Ascending aorta (tissue), 2 donors: ENCODE measurements at regions not wholly inside any gene's neighbourhood (a gene's known extent, or its start where the extent isn't known, plus 50 kb on each side); places are given as distances from the start of the nearest gene placed in this dataset.

ENCODE experiments used
- DNase-seq, 2 donors: peaks; one replicate each; pipeline ENCODE4 v3.0.0-alpha.2; 2019; ENCODE audit warnings: low spot score in 2 of 2
- H3K27ac ChIP-seq, 2 donors: fragments of 200-600 bp; sonication (generic); one replicate each; pipeline ENCODE4 v1.5.1; 2016 to 2017; ENCODE audit warnings: mild to moderate bottlenecking in 1 of 2
- H3K27me3 ChIP-seq: fragments of 200-600 bp; sonication (generic); one replicate; pipeline ENCODE4 v1.5.1; 2017
- H3K36me3 ChIP-seq, 2 donors: fragments of 200-600 bp; sonication (generic); one replicate each; pipeline ENCODE4 v1.5.1; 2016
- H3K4me1 ChIP-seq, 2 donors: fragments of 200-600 bp; sonication (generic); one replicate each; pipeline ENCODE4 v1.5.1; 2016 to 2017; ENCODE audit warnings: mild to moderate bottlenecking in 1 of 2
- H3K4me3 ChIP-seq, 2 donors: fragments of 200-600 bp; sonication (generic); one replicate each; pipeline ENCODE4 v1.5.1; 2016 to 2017; ENCODE audit warnings: mild to moderate bottlenecking in 1 of 2
- H3K9me3 ChIP-seq, 2 donors: fragments of 200-600 bp; sonication (generic); one replicate each; pipeline ENCODE4 v1.5.1; 2016
- intact Hi-C: fragments of 100-400 bp; cut with DNase I; formaldehyde crosslinking; loops from one replicate; pipeline ENCODE4 v1.15.1; 2023
- TF ChIP-seq, protein P1 (sequence below), 3 experiments: fragments of 200-600 bp in 2 of 3; fragments of 450-650 bp in 1 of 3; sonication (generic) in 2 of 3; IDR thresholded peaks; one replicate each; pipeline ENCODE4 v1.5.1; 2016 to 2019; ENCODE audit warnings: antibody characterized with exemption in 3 of 3, mild to moderate bottlenecking in 1 of 3, moderate library complexity in 1 of 3

GRCh38 chr18:39699340-39699964 is 2133.9 kb upstream of the CELF4 start:
- TF ChIP-seq, protein P1, sequence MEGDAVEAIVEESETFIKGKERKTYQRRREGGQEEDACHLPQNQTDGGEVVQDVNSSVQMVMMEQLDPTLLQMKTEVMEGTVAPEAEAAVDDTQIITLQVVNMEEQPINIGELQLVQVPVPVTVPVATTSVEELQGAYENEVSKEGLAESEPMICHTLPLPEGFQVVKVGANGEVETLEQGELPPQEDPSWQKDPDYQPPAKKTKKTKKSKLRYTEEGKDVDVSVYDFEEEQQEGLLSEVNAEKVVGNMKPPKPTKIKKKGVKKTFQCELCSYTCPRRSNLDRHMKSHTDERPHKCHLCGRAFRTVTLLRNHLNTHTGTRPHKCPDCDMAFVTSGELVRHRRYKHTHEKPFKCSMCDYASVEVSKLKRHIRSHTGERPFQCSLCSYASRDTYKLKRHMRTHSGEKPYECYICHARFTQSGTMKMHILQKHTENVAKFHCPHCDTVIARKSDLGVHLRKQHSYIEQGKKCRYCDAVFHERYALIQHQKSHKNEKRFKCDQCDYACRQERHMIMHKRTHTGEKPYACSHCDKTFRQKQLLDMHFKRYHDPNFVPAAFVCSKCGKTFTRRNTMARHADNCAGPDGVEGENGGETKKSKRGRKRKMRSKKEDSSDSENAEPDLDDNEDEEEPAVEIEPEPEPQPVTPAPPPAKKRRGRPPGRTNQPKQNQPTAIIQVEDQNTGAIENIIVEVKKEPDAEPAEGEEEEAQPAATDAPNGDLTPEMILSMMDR (IDR thresholded peaks at IDR 0.05), result no peak
- H3K27ac ChIP-seq, result no peak overlapping the region
- intact Hi-C loops, result no loop called here

GRCh38 chr18:39698436-39698835 is 2132.8 kb upstream of the CELF4 start:
- no peaks in the 10 kb centered on the region for H3K27me3 ChIP-seq
- no peak overlapping the region for H3K4me3 ChIP-seq
- no peaks in the 10 kb centered on the region for H3K4me1 ChIP-seq
- DNase-seq, result no peak
- TF ChIP-seq, protein P1 (IDR thresholded peaks at IDR 0.05), result no peak
- H3K36me3 ChIP-seq, result no peaks in the 10 kb centered on the region
- intact Hi-C loops, result no loop called here
- no peaks in the 10 kb centered on the region for H3K9me3 ChIP-seq
- H3K27ac ChIP-seq, result no peak overlapping the region

More at GRCh38 chr18:39699340-39699964, 2133.9 kb upstream of the CELF4 start:
- H3K9me3 ChIP-seq, result no peaks in the 10 kb centered on the region
- DNase-seq, result no peak
- H3K4me3 ChIP-seq, result no peak overlapping the region
- no peaks in the 10 kb centered on the region for H3K27me3 ChIP-seq
- H3K36me3 ChIP-seq, result no peaks in the 10 kb centered on the region
- H3K4me1 ChIP-seq, result no peaks in the 10 kb centered on the region

DNA sequence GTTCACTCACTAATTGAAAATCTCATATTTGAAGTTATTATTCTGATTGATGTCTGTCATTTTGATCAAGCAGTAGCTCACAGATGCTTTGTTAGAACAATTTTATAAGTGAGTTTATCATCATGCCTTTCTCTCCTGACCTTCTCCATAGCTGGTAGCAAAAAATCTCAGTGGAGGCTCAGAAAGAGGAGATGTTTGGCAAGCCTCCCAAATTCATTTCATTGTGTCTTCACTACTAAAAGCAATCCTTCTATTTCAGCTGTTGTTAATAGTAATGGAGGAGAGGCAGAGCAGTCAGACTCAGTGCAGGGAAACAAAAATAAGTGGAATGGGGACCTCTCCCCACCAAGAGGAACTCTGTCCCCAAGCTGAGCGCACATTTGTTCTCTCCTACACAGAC is 2127.8 kb upstream of the CELF4 start:
- Histone ChIP-seq H3K4me1 (no peaks in the 10 kb centered on the region), H3K36me3 (no peaks in the 10 kb centered on the region), H3K27ac (no peak overlapping the region), H3K27me3 (no peaks in the 10 kb centered on the region), H3K9me3 (no peaks in the 10 kb centered on the region), H3K4me3 (no peak overlapping the region)
- TF ChIP-seq, protein P1 (IDR thresholded peaks at IDR 0.05), result no peak
- intact Hi-C loops, result no loop called here
- DNase-seq, result no peak

GRCh38 chr18:39692367-39693015 is 2126.9 kb upstream of the CELF4 start:
- no peaks in the 10 kb centered on the region for H3K27me3 ChIP-seq
- no peak overlapping the region for H3K27ac ChIP-seq
- TF ChIP-seq, protein P1 (IDR thresholded peaks at IDR 0.05), result no peak
- H3K9me3 ChIP-seq, result no peaks in the 10 kb centered on the region
- intact Hi-C loops, result no loop called here
- DNase-seq, result no peak
- no peaks in the 10 kb centered on the region for H3K36me3 ChIP-seq
- no peak overlapping the region for H3K4me3 ChIP-seq
- no peaks in the 10 kb centered on the region for H3K4me1 ChIP-seq

- Histone ChIP-seq H3K27me3 (no peaks in the 10 kb centered on the region), H3K36me3 (no peaks in the 10 kb centered on the region), H3K4me1 (no peaks in the 10 kb centered on the region), H3K9me3 (no peaks in the 10 kb centered on the region), H3K4me3 (no peak overlapping the region), H3K27ac (no peak overlapping the region)
- TF ChIP-seq, protein P1 (IDR thresholded peaks at IDR 0.05), result no peak
- no peak for DNase-seq
- intact Hi-C loops, result no loop called here
Measured at GRCh38 chr18:39685303-39685902, 2119.8 kb upstream of the CELF4 start.
